ENCODE measurements at regions not wholly inside any gene's neighbourhood (a gene's known extent, or its start where the extent isn't known, plus 50 kb on each side); places are given as distances from the start of the nearest gene placed in this dataset.

DNA sequence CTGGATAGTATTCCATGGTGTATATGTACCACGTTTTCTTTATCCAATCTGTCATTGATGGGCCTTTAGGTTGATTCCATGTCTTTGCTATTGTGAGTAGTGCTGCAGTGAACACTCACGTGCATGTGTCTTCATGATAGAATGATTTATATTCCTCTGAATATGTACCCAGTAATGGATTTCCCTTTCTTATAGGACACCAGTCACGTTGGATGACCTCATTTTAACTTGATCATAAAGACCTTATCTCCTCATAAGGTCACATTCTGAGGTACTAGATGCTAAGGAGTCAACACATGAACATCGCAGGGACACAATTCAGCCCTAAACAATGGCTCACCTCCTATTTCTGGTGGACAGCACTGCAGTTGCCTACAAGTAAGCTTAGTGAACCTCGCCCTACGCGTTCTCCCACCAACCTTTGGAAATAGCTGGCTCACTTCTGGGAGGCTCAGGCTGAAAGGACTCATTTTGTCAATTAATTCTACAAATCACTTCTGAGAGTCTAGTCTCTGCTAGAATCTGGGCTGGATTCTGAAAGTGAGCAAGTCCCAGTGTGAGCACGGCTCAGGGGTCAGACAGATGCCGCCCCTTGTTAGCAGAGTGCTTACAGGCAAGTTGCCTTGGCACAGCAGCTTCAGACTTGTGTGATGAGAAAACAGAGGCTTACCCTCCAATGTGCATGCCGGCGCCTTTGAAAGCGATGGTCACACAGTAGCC is 183.8 kb upstream of the GSC start:
- DNase-seq, result no peak

DNA sequence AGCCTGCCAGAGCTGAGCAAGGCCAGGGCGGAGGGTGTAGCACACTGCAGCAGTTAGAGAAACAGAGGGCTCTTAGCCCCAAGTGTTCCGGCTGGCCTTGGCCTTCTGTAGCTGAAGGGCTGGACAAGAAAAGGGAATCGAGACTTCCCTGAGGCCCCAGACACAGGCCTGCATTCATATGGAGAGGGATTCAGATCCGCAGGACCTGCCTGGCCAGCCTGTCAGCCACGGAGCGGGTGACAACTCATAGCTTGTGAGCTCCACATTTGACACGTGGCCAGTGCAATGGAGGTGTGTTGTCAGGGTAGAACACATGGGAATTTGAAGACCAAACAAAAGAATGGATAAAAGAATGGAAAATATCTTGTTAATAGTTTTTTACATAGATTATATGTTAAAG is 182.2 kb upstream of the GSC start:
- DNase-seq, result no peak

DNA sequence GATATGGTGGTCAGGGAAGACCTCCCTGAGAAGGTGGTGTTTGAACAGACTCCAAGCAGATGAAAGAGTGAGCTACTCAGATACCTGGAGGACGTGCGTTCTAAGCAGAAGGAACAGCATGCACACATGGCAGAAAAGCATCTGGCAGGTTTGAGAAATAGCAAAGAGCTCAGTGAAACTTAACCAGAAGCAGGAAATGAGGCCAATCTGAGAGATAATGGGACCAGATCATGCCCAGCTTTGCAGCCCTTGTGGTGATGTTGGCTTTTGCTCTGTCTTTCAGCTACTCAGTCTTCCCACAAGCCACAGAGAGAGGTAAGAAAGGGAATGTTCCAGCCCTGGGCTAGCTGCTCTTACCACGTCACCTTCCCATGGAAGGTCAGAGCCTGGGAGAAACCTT is 176.3 kb upstream of the GSC start:
- DNase-seq, result no peak

DNA sequence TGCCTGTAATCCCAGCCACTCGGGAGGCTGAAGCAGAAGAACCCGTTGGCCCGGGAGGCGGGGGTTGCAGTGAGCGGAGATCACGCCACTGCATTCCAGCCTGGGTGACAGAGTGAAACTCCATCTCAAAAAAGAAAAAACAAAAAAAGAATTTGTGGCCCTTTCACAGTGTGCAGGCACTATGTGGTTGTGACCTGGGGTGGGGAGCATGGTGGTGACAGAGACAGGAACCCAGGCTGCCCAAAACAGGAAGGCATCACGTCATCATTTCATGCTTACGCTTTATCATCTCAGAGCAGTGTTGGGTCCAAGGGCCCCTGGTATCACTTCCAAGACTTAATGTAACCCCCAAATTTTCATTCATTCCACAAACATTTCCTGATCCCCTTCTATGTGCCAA is 175.7 kb upstream of the GSC start:
- no peak for DNase-seq

DNA sequence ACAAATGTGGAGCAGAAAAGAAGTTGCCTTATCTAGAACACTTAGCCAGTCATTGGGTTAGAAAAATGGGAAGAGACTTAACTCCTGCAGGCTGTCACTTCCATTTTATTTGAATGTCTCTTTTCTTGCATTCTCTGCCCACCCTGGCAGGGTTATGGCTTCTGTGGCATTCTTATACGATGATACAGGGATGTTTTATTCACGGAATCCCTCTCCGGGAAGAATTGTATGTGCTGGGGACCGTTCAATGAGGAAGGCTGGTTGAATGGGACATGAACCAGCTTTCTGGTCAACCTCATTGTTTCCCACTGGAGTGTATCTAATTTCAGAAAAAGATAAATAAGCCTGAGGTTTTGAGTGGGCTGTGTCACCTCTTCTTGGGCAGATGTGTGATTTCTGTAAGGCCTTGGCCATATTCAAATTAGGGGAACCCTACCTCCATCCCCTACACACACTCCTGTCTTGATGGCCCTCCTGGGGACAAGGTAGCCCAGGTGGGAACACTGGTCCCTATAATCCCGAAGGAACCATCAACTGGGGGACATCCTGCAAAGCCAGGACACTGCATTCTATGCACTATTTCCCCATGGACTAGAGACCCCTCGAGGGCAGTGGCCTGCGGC is 174.8 kb upstream of the GSC start:
- no peak for DNase-seq

DNA sequence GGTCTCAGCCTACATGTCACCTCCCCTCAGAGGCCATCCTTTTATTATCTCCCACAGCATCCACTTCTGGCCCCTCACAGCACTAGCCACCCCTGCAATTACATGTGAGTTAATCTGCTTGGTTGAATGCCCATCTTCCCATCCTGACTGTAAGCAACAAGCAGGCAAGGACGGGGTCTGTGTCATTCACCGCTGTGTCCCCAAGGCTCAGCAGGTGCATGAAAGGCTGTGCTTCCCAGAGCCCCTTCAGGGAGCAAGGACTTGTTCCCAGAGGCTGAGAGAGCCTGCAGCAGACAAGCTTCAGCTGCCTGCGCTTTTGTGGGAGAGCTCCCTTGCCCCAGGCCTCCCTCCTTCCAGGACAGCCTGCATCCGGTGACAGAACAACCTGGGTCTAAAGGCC is 172.7 kb upstream of the GSC start:
- no peak for DNase-seq

DNA sequence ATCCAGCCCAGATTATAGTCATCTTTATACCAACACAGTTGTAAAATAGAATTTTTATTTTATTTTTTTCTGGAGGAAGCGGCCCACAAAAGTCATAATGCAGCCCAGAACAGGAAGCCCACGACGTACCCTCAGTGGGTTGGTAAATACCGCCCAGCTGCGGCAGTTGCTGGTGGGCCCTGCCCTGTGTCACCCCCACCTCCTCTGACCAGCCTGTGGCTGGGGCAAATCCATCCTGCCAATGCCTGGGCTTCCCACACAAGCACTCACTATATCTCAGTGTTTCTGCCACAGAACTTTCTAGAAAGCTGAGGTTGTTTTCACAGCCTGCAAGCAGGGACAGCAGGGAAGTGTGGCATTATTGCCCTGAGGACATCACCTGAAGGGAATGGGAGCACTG is 171.4 kb upstream of the GSC start:
- no peak for DNase-seq

DNA sequence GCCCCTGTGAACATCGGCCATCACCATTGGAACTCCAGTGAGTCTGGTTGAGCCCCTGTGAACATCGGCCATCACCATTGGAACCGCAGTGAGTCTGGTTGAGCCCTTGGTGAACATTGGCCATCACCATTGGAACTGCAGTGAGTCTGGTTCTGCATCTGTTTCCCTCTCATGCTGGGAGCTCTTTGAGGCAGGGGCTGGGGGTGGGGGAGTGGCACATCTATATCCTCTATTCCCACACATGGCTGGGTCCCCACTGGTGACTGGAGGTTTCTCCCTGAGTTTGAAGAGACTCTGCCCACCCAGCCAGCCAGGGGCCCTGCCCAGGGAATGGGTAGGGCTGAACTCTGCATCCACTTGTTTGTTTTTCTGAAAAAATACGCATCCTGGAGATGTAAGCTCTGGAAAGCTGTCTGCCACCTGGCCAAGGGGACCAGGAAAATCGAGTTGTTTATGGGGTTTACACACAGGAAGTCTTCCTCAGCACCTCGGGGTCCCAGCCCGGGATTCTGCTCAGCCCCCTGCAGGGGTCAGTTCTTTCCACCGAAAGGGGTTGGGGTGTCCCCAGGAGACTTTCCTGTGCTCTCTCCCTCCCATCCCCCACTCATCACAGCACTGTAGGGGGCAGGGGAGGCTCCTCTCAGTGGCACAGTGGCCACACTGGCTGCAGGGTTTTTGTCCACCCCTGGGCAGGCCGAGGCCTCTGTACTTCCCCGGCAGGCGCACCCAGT is 170.5 kb upstream of the GSC start:
- no peak for DNase-seq

DNA sequence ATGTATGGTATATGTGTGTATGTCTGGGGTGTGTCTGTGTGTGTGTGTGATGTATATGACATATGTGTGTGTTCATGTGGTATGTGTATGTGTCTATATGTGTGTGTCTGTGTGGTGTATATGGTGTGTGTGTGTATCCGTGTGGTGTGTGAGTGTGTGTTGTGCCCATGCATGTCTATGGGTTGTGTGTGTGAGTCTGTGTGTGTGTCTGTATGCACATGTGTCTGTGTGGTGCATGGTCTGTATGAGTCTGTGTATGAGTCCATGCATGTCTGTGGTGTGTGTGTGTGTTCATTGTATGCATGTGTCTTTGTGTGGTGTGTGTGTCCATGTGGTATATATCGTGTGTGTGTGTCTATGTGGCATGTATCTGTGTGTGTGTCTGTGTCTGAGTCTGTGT is 168.1 kb upstream of the GSC start:
- DNase-seq, result no peak

DNA sequence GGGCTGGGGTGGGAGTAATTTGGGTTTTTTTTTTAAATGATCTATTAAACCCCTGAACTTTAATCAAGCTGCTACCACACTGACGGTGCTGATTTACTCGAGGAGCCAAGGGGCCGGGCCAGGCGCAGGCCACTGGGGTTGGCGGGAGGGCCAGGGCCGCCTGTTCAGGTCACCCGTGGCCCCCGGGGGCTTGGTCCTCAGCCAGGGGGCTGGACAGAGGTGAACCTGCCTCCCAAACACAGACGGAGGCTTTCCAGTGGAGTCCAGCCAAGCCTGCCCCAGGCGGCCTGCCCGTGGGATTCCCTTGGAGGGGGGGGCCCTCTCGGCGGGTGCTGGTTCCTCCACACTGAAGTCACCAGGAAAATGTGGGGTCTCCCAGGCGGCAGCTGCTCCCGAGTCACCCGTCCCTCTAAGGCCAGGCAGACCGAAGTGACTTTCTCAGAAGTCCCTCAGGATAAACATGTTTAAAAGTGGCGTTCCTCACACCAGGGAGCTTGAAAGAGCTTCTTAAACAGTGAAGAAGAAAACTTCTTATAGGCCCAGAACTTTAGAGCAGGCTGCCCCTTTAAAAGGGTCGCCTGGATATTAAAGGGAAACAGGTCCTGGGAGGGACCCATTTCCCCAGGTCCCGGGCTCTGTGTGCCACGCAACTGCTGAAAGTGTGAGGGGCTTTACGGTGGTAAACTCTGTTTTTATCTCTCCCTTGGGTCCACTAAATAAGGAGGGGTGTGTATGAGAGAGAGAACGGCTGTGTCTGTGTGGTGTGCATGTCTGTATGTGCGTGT is 167.2 kb upstream of the GSC start:
- DNase-seq, result no peak

DNA sequence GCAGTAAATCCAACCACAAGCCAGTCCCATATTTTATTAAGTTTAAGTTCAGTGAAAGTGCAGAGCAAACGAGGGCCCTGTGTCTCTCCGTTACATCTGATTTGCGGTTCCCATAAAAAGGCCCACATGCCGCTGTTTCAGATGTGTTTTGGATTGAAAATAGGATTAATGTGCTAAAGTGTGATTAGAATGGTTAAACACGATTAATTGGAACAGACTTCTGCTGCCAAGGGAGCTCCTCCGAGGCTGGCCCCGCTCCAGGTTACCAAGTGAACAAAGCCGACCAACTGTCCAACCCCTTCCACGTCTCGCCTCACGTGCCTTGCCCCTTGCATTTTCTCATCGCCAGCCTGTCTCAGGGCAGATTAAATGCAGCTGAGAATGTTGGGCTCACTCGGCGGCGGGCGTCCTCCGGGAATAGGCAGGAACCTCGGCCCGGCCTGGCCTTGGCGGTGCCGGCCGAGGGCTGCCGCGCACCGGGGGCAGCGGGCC is 166.5 kb upstream of the GSC start:
- no peak for DNase-seq

DNA sequence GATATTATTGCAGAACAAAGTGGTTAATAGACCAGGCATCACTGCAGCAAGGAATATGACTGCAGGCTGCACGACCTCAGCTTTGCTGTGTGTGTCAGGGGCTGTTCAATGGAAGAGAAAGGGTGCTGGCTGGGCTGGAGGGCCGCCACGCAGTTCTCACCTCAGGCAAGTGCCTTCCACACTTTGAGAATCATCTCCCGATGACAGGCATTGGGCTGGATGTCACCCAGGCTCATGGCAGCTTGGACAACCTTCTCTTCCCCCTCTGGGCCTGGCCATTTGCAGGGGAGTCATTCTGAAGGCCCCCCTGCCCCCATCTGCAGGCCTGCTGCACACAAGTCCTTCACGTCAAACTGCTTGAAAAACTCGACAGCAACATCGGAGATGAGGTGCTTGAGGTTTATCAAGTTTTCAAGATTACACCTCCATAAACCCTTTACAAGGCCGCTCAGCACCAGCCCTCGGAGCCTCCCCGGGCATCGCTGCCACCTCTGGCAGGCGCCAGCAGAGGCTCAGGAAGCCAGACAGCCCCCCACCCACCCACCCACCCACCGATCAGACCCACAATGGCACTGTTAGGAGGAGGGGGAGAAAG is 165.9 kb upstream of the GSC start:
- no peak for DNase-seq

DNA sequence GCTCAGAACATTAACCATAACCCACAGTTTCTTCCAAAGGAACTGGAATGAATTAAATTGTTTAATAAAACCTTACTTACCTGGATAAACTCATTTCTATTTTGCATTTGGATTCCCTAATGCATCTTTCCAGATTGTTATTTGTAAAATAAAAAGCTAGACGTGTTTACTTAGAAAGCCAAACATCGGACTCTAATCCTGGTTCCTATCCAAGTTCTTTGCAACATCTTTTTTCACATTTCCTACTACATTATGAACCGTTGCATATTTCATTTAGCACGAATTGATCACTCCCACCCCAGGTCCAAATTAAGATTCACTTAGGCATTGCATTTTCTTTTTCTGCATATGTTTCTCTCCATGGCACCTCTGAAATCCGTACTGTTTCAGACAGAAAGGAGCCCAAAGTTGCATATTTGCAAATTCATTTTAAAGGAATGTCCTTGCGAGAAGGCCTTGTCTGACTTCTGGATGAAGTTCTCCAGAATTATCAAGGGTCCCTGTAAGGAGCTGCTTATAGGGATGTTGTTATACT is 164.4 kb upstream of the GSC start:
- no peak for DNase-seq

DNA sequence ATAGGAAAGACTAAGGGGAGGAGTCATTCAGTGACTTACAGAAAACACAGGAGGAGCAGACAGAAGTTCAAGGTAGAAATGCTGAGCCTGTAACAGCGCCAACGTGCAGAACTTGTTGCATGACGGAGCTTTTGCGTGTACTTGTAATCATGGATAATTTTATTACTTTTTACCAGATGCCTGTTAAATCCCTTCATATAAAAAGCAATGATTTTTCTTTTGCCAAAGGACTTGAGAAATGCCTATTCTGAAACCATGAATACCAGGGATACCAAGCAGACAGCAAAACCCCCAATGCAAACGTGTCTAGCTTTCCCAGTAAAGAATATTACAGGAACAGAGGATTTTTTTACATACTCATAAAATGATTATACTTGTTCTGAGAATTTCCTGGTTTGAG is 163.6 kb upstream of the GSC start:
- no peak for DNase-seq

DNA sequence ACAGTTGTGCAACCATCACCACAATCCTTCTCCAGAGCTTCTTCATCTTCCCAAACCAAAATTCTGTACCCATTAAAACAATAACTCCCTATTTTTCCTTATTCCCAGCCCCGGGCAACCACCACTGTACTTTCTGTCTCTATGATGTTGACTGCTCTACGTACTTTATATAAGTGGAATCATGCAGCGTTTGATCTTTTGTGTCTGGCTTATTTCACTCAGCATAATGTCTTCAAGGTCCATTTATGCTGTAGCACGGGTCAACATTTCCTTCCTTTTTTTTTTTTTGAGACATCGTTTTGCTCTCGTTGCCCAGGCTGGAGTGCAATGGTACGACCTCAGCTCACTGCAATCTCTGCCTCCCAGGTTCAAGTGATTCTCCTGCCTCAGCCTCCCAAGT is 162.7 kb upstream of the GSC start:
- DNase-seq, result no peak

DNA sequence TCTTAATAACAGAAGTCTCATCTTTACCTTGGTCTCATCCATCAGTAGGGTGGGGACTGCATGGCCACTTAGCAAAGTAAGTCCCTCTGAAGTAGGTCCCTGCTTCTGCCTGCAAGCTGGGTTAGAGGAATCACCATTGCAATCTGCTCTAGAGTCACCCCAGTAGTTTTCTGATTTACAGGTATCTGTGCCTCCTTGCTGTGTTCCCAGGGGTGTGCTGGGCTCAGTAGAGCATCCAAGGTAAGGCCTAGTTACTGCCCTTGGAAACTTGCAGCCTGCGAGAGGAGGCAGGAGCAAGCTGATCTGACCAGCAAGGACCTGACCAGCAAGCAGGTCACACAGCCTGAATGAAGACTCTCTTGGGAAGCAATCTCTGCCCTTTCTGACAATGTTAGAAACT is 160.8 kb upstream of the GSC start:
- no peak for DNase-seq

DNA sequence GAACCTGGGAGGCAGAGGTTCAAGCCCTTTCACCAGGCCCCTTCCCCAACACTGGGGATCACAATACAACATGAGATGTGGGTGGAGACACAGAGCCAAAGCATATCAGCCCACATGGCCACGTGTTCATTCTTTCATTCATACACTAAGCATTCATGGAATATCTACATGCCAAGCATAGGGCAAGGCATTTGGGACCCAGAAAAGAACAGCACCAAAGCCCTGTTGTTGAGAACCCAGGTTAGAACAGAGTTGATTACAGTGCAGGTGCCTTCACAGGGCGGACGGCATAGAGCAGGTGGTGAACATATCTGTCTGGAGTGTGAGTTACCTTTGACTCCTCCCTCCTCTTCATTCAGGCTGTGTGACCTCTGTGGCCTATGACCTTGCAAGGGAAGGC is 159.4 kb upstream of the GSC start:
- DNase-seq, result no peak

DNA sequence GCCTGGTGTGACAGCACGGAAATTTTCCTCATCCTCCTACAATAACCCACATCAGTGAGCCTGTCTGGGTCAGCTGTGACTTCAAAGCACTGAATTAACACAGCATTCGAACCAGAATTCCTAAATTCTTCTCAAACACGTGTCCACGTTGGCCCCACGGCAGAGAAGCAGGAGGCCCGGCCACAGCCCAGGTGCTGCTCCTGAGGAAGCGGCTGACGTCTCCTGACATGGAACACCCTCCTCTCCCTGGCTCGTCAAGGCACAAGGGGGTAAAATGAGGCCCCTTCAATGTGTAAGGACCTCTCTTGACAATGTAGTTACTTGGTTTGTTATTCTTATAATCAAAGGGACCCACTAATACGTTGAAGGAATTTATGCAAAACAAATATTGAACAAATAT is 156.3 kb upstream of the GSC start:
- DNase-seq, result no peak

DNA sequence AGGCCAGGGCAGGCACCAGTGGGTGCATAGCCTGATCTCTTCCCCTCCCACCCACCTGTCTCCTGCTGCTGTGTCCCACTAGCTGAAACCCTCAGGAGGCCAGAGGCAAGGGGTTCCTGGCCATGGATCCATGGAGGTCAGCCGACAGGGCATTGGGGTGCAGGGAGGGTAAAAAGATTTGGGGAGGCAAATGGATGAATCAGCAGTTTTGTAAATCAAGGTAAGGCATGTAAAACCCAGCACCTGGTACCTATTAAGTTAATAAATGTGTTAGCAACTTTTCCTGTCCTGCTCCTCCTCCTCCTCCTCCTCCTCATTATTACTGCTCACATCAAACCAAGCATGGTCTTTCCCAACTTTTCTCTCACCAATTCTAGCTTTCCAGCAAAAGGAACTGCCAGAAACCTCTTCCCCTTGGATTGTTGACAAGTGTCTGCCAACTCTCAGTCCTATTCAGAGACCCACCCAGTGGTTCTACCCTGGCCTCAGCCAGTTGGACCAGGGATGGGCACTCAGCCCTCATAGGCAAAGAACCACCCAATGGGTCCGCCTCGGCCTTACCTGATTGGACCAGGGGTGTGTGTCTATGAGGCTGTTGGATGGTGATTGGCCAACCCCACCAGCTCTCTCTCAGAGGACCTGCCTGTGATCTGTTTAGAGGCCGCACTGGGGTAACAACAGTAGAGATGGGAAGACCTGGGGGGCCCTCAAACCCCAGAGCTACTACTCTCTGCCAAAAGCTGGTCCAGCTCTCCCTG is 155.7 kb upstream of the GSC start:
- DNase-seq, result no peak

DNA sequence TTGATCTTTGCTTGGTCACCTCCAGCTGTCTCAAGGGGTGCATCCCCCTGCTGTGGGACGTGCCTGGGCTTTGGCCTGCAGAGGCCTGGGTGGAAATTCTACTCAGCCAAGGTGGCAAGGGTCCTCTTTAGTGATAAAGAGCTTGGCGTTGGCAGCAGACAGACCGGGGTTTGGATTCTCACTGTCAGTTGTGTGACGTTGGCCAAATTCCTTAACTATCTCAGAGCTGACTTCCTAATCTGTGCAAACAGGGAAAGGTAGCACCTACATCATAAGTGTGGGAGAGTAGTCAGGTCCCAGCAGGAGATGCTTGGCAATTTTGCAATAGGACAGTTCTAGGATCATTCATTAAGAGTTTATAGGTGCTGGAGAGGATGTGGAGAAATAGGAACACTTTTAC is 154.3 kb upstream of the GSC start:
- DNase-seq, result no peak

DNA sequence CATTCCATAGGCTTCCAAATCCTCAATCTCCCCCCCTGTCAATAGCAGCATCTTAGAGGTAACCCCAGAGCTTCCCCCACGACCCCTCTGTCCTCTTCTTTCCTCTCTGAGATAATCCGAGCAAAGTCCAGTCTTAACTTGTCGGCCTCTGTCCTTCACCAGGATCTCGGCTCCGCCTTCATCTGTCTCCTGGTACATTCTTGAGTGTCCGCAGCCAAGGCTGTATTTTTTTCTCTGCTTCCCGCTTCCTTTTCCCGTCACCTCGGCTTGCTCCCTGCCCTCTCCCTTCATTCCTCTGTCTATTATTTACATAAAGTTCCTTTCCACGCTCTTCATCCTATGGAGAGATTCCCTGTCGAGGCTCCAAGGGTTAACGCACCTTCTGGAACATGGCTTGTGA is 153.9 kb upstream of the GSC start:
- DNase-seq, result no peak

All from suppressor macrophage (primary cell).